ENCODE measurements at regions not wholly inside any gene's neighbourhood (a gene's known extent, or its start where the extent isn't known, plus 50 kb on each side); places are given as distances from the start of the nearest gene placed in this dataset.

GRCh38 chr6:2565499-2565898 is 185.2 kb downstream of the MYLK4 start:
- DNase-seq (ENCODE audit: insufficient read length, low spot score), result no peak
- FAIRE-seq, result no peak

GRCh38 chr6:2563635-2564034 is 187.1 kb downstream of the MYLK4 start:
- FAIRE-seq (peak; percentile 57), DNase-seq (ENCODE audit: insufficient read length, low spot score) (peak; percentile 33)

- DNase-seq (ENCODE audit: insufficient read length, low spot score), result no peak
- no peak for FAIRE-seq
Observed at GRCh38 chr6:2562721-2563451, 187.8 kb downstream of the MYLK4 start.

- FAIRE-seq, result no peak
- DNase-seq (ENCODE audit: insufficient read length, low spot score), result no peak
Observed at GRCh38 chr6:2560917-2561698, 189.6 kb downstream of the MYLK4 start.

GRCh38 chr6:2560140-2560818 is 190.4 kb downstream of the MYLK4 start:
- FAIRE-seq, result no peak

GRCh38 chr6:2558861-2559801 is 191.6 kb downstream of the MYLK4 start:
- DNase-seq (ENCODE audit: insufficient read length, low spot score) (no peak), FAIRE-seq (no peak)

More at GRCh38 chr6:2560140-2560818, 190.4 kb downstream of the MYLK4 start:
- no peak for DNase-seq (ENCODE audit: insufficient read length, low spot score)

GRCh38 chr6:2558098-2558680 is 192.5 kb downstream of the MYLK4 start:
- DNase-seq (ENCODE audit: insufficient read length, low spot score) (no peak), FAIRE-seq (no peak)

GRCh38 chr6:2557181-2557720 is 193.5 kb downstream of the MYLK4 start:
- no peak for FAIRE-seq
- DNase-seq (ENCODE audit: insufficient read length, low spot score), result no peak

- FAIRE-seq (no peak), DNase-seq (ENCODE audit: insufficient read length, low spot score) (no peak)
Observed at GRCh38 chr6:2556761-2557160, 194.0 kb downstream of the MYLK4 start.

- no peak for DNase-seq (ENCODE audit: insufficient read length, low spot score)
Observed at GRCh38 chr6:2554651-2555260, 196.0 kb downstream of the MYLK4 start.

GRCh38 chr6:2552526-2553154 is 198.1 kb downstream of the MYLK4 start:
- FAIRE-seq (no peak), DNase-seq (ENCODE audit: insufficient read length, low spot score) (no peak)

More at GRCh38 chr6:2554651-2555260, 196.0 kb downstream of the MYLK4 start:
- no peak for FAIRE-seq

- DNase-seq (ENCODE audit: insufficient read length, low spot score) (no peak), FAIRE-seq (no peak)
Observed at GRCh38 chr6:2551705-2552104, 199.0 kb downstream of the MYLK4 start.

GRCh38 chr6:2550247-2550646 is 200.5 kb downstream of the MYLK4 start:
- DNase-seq (ENCODE audit: insufficient read length, low spot score) (no peak), FAIRE-seq (no peak)

GRCh38 chr6:2549834-2550233 is 200.9 kb downstream of the MYLK4 start:
- no peak for DNase-seq (ENCODE audit: insufficient read length, low spot score)
- FAIRE-seq, result no peak

- DNase-seq (ENCODE audit: insufficient read length, low spot score), result no peak
- no peak for FAIRE-seq
Observed at GRCh38 chr6:2547355-2547754, 203.4 kb downstream of the MYLK4 start.

GRCh38 chr6:2546901-2547300 is 203.8 kb downstream of the MYLK4 start:
- no peak for FAIRE-seq
- no peak for DNase-seq (ENCODE audit: insufficient read length, low spot score)

GRCh38 chr6:2545383-2546038 is 205.2 kb downstream of the MYLK4 start:
- FAIRE-seq (no peak), DNase-seq (ENCODE audit: insufficient read length, low spot score) (no peak)

GRCh38 chr6:2543321-2543720 is 207.4 kb downstream of the MYLK4 start:
- no peak for DNase-seq (ENCODE audit: insufficient read length, low spot score)
- no peak for FAIRE-seq

Data from GM19239 (cell line).